ENCODE measurements at regions not wholly inside any gene's neighbourhood (a gene's known extent, or its start where the extent isn't known, plus 50 kb on each side); places are given as distances from the start of the nearest gene placed in this dataset.

- DNase-seq (ENCODE audit: low read depth in 2 of 2) = peak; percentile 42
Measured at GRCh38 chr12:105705765-105706164, 375.3 kb downstream of the C12orf75 start.

DNA sequence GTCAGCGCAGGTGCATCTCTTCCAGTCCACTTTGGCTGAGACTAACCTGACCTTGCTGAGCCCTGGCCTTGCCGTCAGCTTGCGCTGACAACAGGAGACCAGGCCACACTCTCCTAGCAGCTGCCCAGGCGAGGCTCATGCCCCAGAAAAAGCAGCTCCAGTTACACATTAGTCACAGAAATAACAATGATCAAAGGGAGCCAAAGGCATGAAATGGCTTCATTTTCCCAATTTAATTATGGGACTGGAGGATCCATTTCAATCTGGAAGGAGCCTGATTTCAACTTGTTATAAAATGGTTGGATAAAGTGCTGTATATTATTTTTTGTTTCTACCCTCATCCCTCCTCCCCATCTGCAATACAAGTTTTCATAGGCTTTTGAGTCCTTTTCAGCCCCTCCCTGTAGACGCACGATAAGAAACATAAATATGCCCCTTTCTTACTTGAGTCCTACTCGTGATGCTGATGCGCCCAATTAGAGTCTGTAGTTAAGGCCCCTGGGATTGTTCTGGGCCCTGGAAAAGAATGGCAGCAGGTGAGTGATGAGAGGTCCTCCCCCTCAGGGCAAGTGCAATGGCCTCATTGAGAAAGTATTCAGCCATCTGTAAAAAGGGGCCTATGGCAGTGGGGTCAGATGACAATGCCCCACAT, 376.0 kb downstream of the C12orf75 start:
- DNase-seq (ENCODE audit: low read depth in 2 of 2) = no peak

DNA sequence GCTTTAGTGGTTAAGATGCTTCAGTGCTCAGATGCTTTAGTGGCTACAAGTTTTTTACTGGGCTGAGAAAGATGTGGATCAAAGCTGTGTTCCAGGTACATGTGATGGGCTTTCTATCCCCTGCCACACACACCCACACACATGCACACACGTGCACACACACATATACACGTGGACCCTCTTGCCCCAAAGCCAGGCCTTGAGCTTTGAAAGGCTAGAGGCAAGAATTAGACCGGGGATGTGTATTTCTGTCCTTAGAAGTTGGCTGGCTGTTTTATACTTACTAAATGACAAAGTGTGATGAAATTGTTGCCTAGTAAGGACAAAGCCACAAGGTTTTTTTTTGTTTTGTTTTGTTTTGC, 376.5 kb downstream of the C12orf75 start:
- no peak for DNase-seq (ENCODE audit: low read depth in 2 of 2)

DNA sequence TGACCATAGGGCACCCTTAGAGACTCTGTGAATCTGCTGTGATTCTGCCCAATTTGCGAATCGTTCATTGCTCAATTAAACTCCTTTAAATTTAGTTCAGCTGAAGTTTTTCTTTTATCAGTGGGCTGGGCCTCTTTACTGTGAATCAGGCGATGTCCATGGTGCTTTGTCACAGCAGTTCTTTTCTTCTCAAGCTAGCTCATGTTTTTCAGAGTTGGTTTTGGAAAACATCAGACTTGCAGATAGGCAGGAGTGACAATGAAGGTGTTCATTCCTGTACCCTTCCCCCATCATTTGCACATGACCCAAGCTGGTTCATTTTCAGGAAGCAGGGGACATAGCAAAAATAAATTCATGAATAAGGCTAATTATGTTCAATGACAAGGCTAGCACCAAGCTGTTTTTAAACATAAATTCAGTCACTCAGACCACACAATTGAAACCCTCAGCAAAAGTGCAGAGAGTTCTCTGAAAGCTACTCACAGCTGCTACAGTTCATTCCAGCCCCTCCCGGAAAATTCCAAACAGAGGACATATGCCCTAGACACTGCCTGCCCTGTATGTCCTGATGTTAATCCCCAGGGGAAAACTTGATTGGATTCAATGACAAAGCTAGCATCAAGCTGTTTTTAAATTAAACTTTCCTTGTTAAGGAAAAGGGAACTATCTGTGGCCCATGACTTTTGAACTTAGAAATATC, 383.3 kb downstream of the C12orf75 start:
- DNase-seq (ENCODE audit: low read depth in 2 of 2) = no peak

GRCh38 chr12:105716621-105717020, 386.1 kb downstream of the C12orf75 start:
- DNase-seq (ENCODE audit: low read depth in 2 of 2) = no peak

DNA sequence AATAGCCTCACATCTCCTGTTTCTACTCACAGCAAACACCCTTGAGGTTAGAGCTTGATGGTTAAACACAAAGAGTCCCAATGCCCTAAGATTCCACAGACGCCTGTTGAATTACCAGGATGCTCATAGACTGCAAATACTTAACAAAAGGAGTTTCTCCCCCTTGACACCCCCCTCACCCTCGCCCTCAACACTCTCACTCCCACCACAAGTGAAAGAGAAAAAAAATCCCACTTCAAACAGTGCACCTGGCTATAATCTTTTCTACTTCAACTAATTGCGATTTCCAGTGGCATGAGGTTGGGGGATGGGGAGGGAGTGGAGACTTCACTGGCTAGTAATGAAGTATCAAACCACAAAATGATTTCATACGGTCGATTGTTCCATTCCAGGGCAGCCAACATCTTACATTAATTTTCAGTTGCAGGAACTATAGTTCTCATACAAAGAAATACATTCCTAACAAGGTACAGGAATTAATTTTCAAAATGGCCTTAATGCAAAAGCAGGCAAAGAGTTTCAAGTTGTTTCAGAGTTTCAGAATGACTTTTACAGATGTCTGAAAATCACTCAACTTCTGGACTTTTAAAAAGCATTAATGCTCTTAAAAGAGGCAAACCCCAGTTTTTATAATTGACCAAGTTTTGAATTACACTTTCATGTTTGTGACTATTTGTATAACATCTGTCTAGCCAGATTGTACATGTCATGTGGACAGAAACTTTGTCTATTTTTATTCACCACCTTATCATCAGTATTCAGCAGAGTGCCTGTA, 390.7 kb downstream of the C12orf75 start:
- peak; percentile 77 for DNase-seq (ENCODE audit: low read depth in 2 of 2)

GRCh38 chr12:105721891-105722290, 391.4 kb downstream of the C12orf75 start:
- no peak for DNase-seq (ENCODE audit: low read depth in 2 of 2)

- DNase-seq (ENCODE audit: low read depth in 2 of 2) = no peak
Measured at GRCh38 chr12:105723066-105723465, 392.6 kb downstream of the C12orf75 start.

- no peak for DNase-seq (ENCODE audit: low read depth in 2 of 2)
Measured at GRCh38 chr12:105723494-105723893, 393.0 kb downstream of the C12orf75 start.

- DNase-seq (ENCODE audit: low read depth in 2 of 2) = no peak
Measured at GRCh38 chr12:105724641-105725040, 394.1 kb downstream of the C12orf75 start.

DNA sequence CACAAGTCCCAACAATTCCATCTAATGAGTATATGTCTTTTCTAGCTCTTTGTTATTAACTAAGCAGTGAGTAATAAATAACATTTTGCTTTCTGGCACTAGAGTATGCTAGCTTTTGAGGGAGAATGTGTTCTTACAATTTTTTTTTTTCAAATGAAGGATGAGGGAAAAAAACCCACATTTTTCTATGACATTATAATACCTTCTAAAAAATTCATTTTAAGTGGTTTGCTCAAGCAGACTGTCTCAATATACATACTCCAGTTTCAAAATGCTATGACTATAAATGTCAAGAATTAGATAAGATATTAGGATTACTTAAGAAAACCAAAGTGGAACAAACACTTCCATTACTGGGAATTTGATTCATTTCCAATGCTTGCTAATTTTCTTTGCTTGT, 394.6 kb downstream of the C12orf75 start:
- DNase-seq (ENCODE audit: low read depth in 2 of 2) = peak; percentile 51 to 63

DNA sequence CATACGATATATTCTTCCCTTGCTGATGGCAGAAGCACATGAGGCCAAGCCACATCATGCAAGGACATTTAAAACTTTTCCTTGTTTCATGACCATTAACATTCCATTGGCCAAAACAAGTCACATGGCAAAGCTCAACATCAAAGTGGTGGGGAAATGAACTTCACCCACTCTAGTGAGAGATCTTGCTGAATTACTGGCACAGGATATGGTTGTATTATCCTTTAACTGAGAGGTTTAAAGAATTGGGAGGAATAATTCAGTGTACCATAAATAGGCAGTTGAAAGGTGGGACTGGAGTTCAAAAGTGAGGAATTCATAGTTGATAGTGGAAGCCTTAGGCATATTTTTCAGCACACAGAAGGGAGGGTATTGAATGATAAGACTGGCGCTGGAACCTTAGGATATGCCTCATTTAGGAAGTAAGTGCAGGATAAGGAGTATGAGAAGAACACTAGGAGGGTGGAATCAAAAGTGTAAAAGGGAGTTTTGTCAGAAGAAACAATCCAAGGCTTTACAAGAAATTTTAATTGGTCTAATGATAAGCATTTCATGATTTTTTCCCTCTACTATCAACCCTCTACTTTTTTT, 398.8 kb downstream of the C12orf75 start:
- DNase-seq (ENCODE audit: low read depth in 2 of 2) = no peak

DNA sequence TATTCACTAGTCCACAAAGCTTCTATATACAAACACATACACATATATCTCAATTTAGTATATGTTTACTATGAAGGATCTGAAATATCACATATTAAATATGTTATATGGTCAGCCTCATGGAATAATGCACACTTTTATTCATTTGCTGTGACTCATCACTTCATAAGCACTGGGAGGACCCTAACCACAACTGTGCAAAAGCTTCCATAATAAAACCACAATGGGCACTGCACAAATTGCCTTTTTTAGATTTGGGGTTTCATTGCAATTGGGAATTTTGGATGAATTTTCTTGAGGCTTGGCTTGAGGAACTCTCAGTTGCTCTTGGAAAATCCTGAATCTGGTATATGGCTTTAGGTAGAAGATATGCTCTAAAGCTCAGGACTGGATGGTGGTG, 399.4 kb downstream of the C12orf75 start:
- DNase-seq (ENCODE audit: low read depth in 2 of 2) = no peak

DNA sequence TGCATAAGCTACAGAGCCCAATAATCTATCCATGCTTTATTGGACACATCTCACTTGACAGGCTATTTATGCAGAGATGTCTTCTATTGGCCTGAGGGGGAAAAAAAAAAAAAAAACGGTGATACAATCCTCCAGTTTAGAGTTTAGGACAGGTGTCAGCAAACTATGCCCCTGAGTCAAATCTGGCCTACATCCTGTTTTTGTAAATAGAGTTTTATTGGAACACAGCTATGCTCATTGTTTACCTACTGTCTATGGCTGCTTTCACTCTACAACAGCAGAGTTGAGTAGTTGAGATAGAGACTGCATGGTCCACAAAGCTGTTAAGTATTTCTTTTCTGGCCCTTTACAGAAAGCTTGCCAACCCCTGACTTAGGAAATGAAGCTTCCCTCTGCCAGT, 403.1 kb downstream of the C12orf75 start:
- no peak for DNase-seq (ENCODE audit: low read depth in 2 of 2)

DNA sequence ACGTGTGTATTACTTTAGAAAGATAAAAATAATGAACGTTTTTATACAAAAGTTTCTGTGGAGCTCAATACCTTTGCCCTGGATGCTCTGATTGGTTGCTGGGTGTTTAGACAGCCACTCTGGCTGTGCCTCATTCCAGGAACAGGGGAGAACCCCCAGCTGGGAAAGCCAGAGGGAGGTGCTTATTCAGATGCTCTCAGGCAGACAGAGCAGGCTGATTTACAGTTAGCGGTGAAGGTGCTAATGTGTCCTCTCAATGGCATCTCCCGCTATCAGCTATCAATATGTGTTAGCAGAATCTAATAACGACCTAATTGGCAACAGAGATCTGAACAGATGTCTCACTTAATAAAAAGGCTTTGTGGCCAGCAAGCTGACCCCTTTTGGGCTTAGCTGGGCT, 402.3 kb downstream of the NUAK1 start:
- DNase-seq (ENCODE audit: low read depth in 2 of 2) = no peak

GRCh38 chr12:105738051-105738450, 400.7 kb downstream of the NUAK1 start:
- DNase-seq (ENCODE audit: low read depth in 2 of 2) = no peak

- no peak for DNase-seq (ENCODE audit: low read depth in 2 of 2)
Measured at GRCh38 chr12:105740369-105740768, 398.4 kb downstream of the NUAK1 start.

- DNase-seq (ENCODE audit: low read depth in 2 of 2) = no peak
Measured at GRCh38 chr12:105740970-105741725, 397.6 kb downstream of the NUAK1 start.

DNA sequence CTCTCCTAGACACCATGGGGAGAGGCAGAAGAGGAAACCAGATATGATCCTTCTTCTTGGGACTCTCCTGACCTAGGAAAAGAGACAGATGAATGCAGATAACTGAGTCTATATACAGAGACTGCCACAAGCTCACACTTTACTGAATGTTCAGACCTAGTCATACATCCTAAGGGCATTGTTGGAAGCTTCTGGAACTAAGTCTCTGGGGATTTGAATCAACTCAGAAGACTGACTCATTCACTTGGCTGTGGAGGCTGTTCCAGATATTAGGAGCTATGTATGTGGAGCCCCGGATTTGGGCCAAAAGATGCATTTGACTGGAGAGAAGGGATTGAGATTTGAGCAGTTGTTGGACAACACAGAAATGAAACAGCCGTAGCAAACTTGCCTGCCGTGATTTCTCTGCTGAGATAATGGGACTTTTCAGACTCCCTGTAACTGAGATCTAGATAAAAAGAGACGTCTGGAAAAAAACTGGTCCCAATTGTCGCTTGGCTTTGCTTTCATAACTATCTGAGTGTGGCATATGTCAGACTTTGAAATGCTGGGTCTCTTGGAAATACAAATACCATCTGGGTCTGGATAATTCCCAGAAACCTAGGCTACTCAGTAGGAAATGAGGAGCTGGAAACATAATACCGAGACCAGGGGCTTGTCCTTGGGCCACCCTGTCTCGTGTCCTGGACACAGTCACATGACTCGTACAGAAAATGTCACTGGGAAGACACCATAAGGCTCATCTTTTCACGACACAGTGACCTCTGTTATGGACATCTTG, 396.8 kb downstream of the NUAK1 start:
- peak; percentile 95 to 96 for DNase-seq (ENCODE audit: low read depth in 2 of 2)

DNA sequence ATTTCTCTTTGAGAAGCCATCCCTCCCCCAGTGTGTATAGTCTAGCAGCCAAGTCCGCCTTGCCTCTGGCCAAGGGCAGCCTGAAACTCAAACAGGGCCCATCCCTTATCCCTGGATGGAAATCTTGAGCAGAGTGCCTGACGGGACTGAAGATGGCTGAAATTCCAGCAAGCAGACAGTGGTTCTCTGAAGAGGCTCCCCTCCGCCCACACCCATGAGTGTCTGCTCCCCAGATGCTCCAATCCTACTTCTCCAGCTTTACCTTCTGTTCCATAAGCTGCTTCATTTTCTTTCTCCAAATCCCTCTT, 396.2 kb downstream of the NUAK1 start:
- DNase-seq (ENCODE audit: low read depth in 2 of 2) = no peak

- DNase-seq (ENCODE audit: low read depth in 2 of 2) = no peak
Measured at GRCh38 chr12:105744371-105745058, 394.2 kb downstream of the NUAK1 start.

Data from fibroblast of skin of left biceps (primary cell).